Activated CD4-positive, alpha-beta T cell treated with anti-CD3 and anti-CD28 coated beads for 36 hours (primary cell): ENCODE measurements at regions not wholly inside any gene's neighbourhood (a gene's known extent, or its start where the extent isn't known, plus 50 kb on each side); places are given as distances from the start of the nearest gene placed in this dataset.

Source experiments
- ATAC-seq: fragments of 200-7000 bp; cut with Tn5 transposase; one replicate; pipeline ENCODE4 v1.10.0; 2021; ENCODE audit warnings: mild to moderate bottlenecking, moderate library complexity
- CTCF ChIA-PET: fragments of 350-600 bp; sonication (Branson Sonifier 250); formaldehyde crosslinking; loops from one replicate; lab custom pipeline; 2021; ENCODE audit warnings: antibody characterized with exemption; lab: Charles Lee
- POLR2A ChIA-PET: fragments of 350-600 bp; sonication (Branson Sonifier 250); formaldehyde crosslinking; loops from one replicate; lab custom pipeline; 2021; ENCODE audit warnings: antibody characterized with exemption, inconsistent platforms; lab: Charles Lee
- DNase-seq: peaks from one replicate; pipeline ENCODE4 v3.0.0-alpha.2; 2020
- H3K27ac Mint-ChIP-seq: one replicate; pipeline ENCODE4 v1.8.0; 2021; ENCODE audit warnings: mixed read lengths
- H3K27me3 Mint-ChIP-seq: one replicate; pipeline ENCODE4 v1.8.0; 2021; ENCODE audit warnings: mixed read lengths
- H3K36me3 Mint-ChIP-seq: one replicate; pipeline ENCODE4 v1.8.0; 2021; ENCODE audit warnings: low read depth, mixed read lengths
- H3K4me1 Mint-ChIP-seq: one replicate; pipeline ENCODE4 v1.8.0; 2021; ENCODE audit warnings: mixed read lengths
- H3K4me3 Mint-ChIP-seq: one replicate; pipeline ENCODE4 v1.8.0; 2021; ENCODE audit warnings: mild to moderate bottlenecking, moderate library complexity, mixed read lengths
- H3K9me3 Mint-ChIP-seq: one replicate; pipeline ENCODE4 v1.8.0; 2021; ENCODE audit warnings: low read depth, mixed read lengths
- intact Hi-C, 2 experiments: fragments of 100-400 bp; cut with DNase I in 1 of 2; cut with micrococcal nuclease in 1 of 2; formaldehyde crosslinking; loops; one replicate each; pipeline versions ENCODE4 v1.14.2 to v1.15.1; 2022 to 2024; cut with DNase I, micrococcal nuclease

GRCh38 chr21:25115021-25115420 is 492.3 kb downstream of the MRPL39 start:
- DNase-seq, result no peak
- Mint-ChIP-seq H3K4me3 (no peak overlapping the region), H3K4me1 (no peaks in the 10 kb centered on the region), H3K36me3 (no peaks in the 10 kb centered on the region), H3K9me3 (no peaks in the 10 kb centered on the region), H3K27me3 (no peaks in the 10 kb centered on the region), H3K27ac (no peak overlapping the region)
- ChIA-PET POLR2A (no interaction called here), CTCF (interaction anchor here (1.1 kb wide), 1 partner anchor 23 kb away, joined by 3 read pairs; no protein-coding TSS in a partner anchor)
- intact Hi-C loops, result no loop called here
- no peak for ATAC-seq

- H3K4me3 Mint-ChIP-seq, result no peak overlapping the region
- no peaks in the 10 kb centered on the region for H3K36me3 Mint-ChIP-seq
- ATAC-seq (no peak), DNase-seq (no peak)
- no peaks in the 10 kb centered on the region for H3K4me1 Mint-ChIP-seq
- intact Hi-C loops, result no loop called here
- H3K9me3 Mint-ChIP-seq, result no peaks in the 10 kb centered on the region
- no peak overlapping the region for H3K27ac Mint-ChIP-seq
- H3K27me3 Mint-ChIP-seq, result no peaks in the 10 kb centered on the region
- CTCF ChIA-PET, result no interaction called here
- POLR2A ChIA-PET, result interaction anchor here (0.5 kb wide), 1 partner anchor 639 kb away, joined by 3 read pairs; no protein-coding TSS in a partner anchor
Observed at GRCh38 chr21:25107708-25108107, 499.6 kb downstream of the MRPL39 start.

GRCh38 chr21:25103500-25104207 is 503.6 kb downstream of the MRPL39 start:
- H3K9me3 Mint-ChIP-seq, result no peaks in the 10 kb centered on the region
- CTCF ChIA-PET, result no interaction called here
- no peak overlapping the region for H3K27ac Mint-ChIP-seq
- H3K4me3 Mint-ChIP-seq, result no peak overlapping the region
- H3K36me3 Mint-ChIP-seq, result no peaks in the 10 kb centered on the region
- POLR2A ChIA-PET, result no interaction called here
- intact Hi-C loops, result no loop called here
- no peak for DNase-seq
- no peak for ATAC-seq
- H3K4me1 Mint-ChIP-seq, result no peaks in the 10 kb centered on the region
- no peaks in the 10 kb centered on the region for H3K27me3 Mint-ChIP-seq

- CTCF ChIA-PET, result no interaction called here
- ATAC-seq, result no peak
- H3K27me3 Mint-ChIP-seq, result no peaks in the 10 kb centered on the region
- peaks cover 2% of the 10 kb centered on the region for H3K9me3 Mint-ChIP-seq
- no peaks in the 10 kb centered on the region for H3K36me3 Mint-ChIP-seq
- DNase-seq, result no peak
- intact Hi-C loops, result no loop called here
- no peak overlapping the region for H3K27ac Mint-ChIP-seq
- H3K4me3 Mint-ChIP-seq, result no peak overlapping the region
- POLR2A ChIA-PET, result no interaction called here
- no peaks in the 10 kb centered on the region for H3K4me1 Mint-ChIP-seq
Observed at GRCh38 chr21:25097648-25098047, 509.6 kb downstream of the MRPL39 start.

GRCh38 chr21:25094695-25095094 is 512.6 kb downstream of the MRPL39 start:
- no peaks in the 10 kb centered on the region for H3K36me3 Mint-ChIP-seq
- H3K9me3 Mint-ChIP-seq, result peaks cover 2% of the 10 kb centered on the region
- POLR2A ChIA-PET, result no interaction called here
- H3K27ac Mint-ChIP-seq, result no peak overlapping the region
- ATAC-seq, result no peak
- no peak for DNase-seq
- no peaks in the 10 kb centered on the region for H3K27me3 Mint-ChIP-seq
- no peak overlapping the region for H3K4me3 Mint-ChIP-seq
- CTCF ChIA-PET, result no interaction called here
- no peaks in the 10 kb centered on the region for H3K4me1 Mint-ChIP-seq
- intact Hi-C loops, result no loop called here

GRCh38 chr21:25092441-25093011 is 514.8 kb downstream of the MRPL39 start:
- no peak overlapping the region for H3K4me3 Mint-ChIP-seq
- intact Hi-C loops, result no loop called here
- ATAC-seq (no peak), DNase-seq (no peak)
- H3K9me3 Mint-ChIP-seq, result peaks cover 2% of the 10 kb centered on the region
- H3K4me1 Mint-ChIP-seq, result no peaks in the 10 kb centered on the region
- H3K36me3 Mint-ChIP-seq, result no peaks in the 10 kb centered on the region
- H3K27ac Mint-ChIP-seq, result no peak overlapping the region
- ChIA-PET CTCF (no interaction called here), POLR2A (no interaction called here)
- no peaks in the 10 kb centered on the region for H3K27me3 Mint-ChIP-seq

GRCh38 chr21:25081096-25081495 is 526.2 kb downstream of the MRPL39 start:
- intact Hi-C loops, result no loop called here
- Mint-ChIP-seq H3K27ac (no peak overlapping the region), H3K4me3 (no peak overlapping the region), H3K36me3 (no peaks in the 10 kb centered on the region), H3K27me3 (no peaks in the 10 kb centered on the region), H3K4me1 (no peaks in the 10 kb centered on the region), H3K9me3 (peaks cover 2% of the 10 kb centered on the region)
- CTCF ChIA-PET, result no interaction called here
- DNase-seq (no peak), ATAC-seq (no peak)
- POLR2A ChIA-PET, result no interaction called here

GRCh38 chr21:25080661-25081060 is 526.6 kb downstream of the MRPL39 start:
- Mint-ChIP-seq H3K9me3 (peaks cover 2% of the 10 kb centered on the region), H3K27me3 (no peaks in the 10 kb centered on the region), H3K36me3 (no peaks in the 10 kb centered on the region), H3K4me3 (no peak overlapping the region), H3K4me1 (no peaks in the 10 kb centered on the region), H3K27ac (no peak overlapping the region)
- DNase-seq, result no peak
- ChIA-PET CTCF (no interaction called here), POLR2A (no interaction called here)
- no peak for ATAC-seq
- intact Hi-C loops, result no loop called here

GRCh38 chr21:25080141-25080540 is 527.1 kb downstream of the MRPL39 start:
- no peak for DNase-seq
- peaks cover 2% of the 10 kb centered on the region for H3K9me3 Mint-ChIP-seq
- ChIA-PET POLR2A (no interaction called here), CTCF (no interaction called here)
- no peak overlapping the region for H3K27ac Mint-ChIP-seq
- no peak overlapping the region for H3K4me3 Mint-ChIP-seq
- intact Hi-C loops, result no loop called here
- no peak for ATAC-seq
- H3K27me3 Mint-ChIP-seq, result no peaks in the 10 kb centered on the region
- no peaks in the 10 kb centered on the region for H3K36me3 Mint-ChIP-seq
- H3K4me1 Mint-ChIP-seq, result no peaks in the 10 kb centered on the region

GRCh38 chr21:25079053-25079452 is 528.2 kb downstream of the MRPL39 start:
- ATAC-seq (no peak), DNase-seq (no peak)
- POLR2A ChIA-PET, result no interaction called here
- no peaks in the 10 kb centered on the region for H3K27me3 Mint-ChIP-seq
- CTCF ChIA-PET, result no interaction called here
- no peak overlapping the region for H3K27ac Mint-ChIP-seq
- no peaks in the 10 kb centered on the region for H3K4me1 Mint-ChIP-seq
- no peaks in the 10 kb centered on the region for H3K36me3 Mint-ChIP-seq
- intact Hi-C loops, result no loop called here
- peaks cover 2% of the 10 kb centered on the region for H3K9me3 Mint-ChIP-seq
- no peak overlapping the region for H3K4me3 Mint-ChIP-seq

- ATAC-seq, result no peak
- CTCF ChIA-PET, result interaction anchor here (0.7 kb wide), 1 partner anchor 464 kb away, joined by 4 read pairs; no protein-coding TSS in a partner anchor
Observed at GRCh38 chr21:25062061-25062460, 545.2 kb downstream of the MRPL39 start.

GRCh38 chr21:25054689-25055088 is 552.6 kb downstream of the MRPL39 start:
- intact Hi-C loops, result no loop called here
- no peak for ATAC-seq
- no peaks in the 10 kb centered on the region for H3K36me3 Mint-ChIP-seq
- CTCF ChIA-PET, result no interaction called here
- H3K27me3 Mint-ChIP-seq, result no peaks in the 10 kb centered on the region
- POLR2A ChIA-PET, result no interaction called here
- H3K27ac Mint-ChIP-seq, result no peak overlapping the region
- no peak overlapping the region for H3K4me3 Mint-ChIP-seq
- H3K4me1 Mint-ChIP-seq, result no peaks in the 10 kb centered on the region
- peaks cover 2% of the 10 kb centered on the region for H3K9me3 Mint-ChIP-seq
- no peak for DNase-seq

More at GRCh38 chr21:25062061-25062460, 545.2 kb downstream of the MRPL39 start:
- Mint-ChIP-seq H3K27me3 (no peaks in the 10 kb centered on the region), H3K9me3 (no peaks in the 10 kb centered on the region), H3K4me3 (no peak overlapping the region), H3K4me1 (no peaks in the 10 kb centered on the region), H3K27ac (no peak overlapping the region), H3K36me3 (no peaks in the 10 kb centered on the region)
- DNase-seq, result no peak
- POLR2A ChIA-PET, result no interaction called here
- intact Hi-C loops, result no loop called here
